ENCODE measurements at regions not wholly inside any gene's neighbourhood (a gene's known extent, or its start where the extent isn't known, plus 50 kb on each side); places are given as distances from the start of the nearest gene placed in this dataset.

GRCh38 chr6:138598562-138599173 is 99.4 kb upstream of the NHSL1 start (continued):
- peak; percentile 71 for TF ChIP-seq ARID5B (CRISPR knock-in tag; IDR thresholded peaks at IDR 0.05)
- no peak for TF ChIP-seq THYN1 (CRISPR knock-in tag; IDR thresholded peaks at IDR 0.05; ENCODE audit: borderline replicate concordance, low read depth)
- TF ChIP-seq THRA (CRISPR knock-in tag; IDR thresholded peaks at IDR 0.05; ENCODE audit: borderline replicate concordance): 0 out of 2 replicates have a peak, but pooled peaks have one; percentile 31
- no peak for TF ChIP-seq SRSF1 (optimal IDR thresholded peaks at IDR 0.05; ENCODE audit: low read depth, low read length)
- TF ChIP-seq HOMEZ (CRISPR knock-in tag; IDR thresholded peaks at IDR 0.05; ENCODE audit: low read depth): peak; percentile 43; the same call in 1 of the 2 replicates
- no peak for TF ChIP-seq ZNF552 (CRISPR knock-in tag; IDR thresholded peaks at IDR 0.05; ENCODE audit: borderline replicate concordance)
- peak; percentile 22; the same call in 1 of the 2 replicates for TF ChIP-seq SAP130 (CRISPR knock-in tag; IDR thresholded peaks at IDR 0.05; ENCODE audit: low read depth)
- TF ChIP-seq ZFX (CRISPR knock-in tag; IDR thresholded peaks at IDR 0.05; ENCODE audit: low read depth): 0 out of 2 replicates have a peak, but pooled peaks have one; percentile 20
- TF ChIP-seq CEBPZ (IDR thresholded peaks at IDR 0.05; ENCODE audit: low read length): no peak
- 0 out of 2 replicates have a peak, but pooled peaks have one; percentile 26 for TF ChIP-seq IRF2 (CRISPR knock-in tag; IDR thresholded peaks at IDR 0.05)
- TF ChIP-seq KAT8 (CRISPR knock-in tag; IDR thresholded peaks at IDR 0.05): 0 out of 2 replicates have a peak, but pooled peaks have one; percentile 39
- TF ChIP-seq KMT2A (CRISPR knock-in tag; IDR thresholded peaks at IDR 0.05): 0 out of 2 replicates have a peak, but pooled peaks have one; percentile 19
- no peak for TF ChIP-seq ZNF713 (CRISPR knock-in tag; IDR thresholded peaks at IDR 0.05)
- peak; percentile 36; the same call in 1 of the 2 replicates for TF ChIP-seq ZNF331 (CRISPR knock-in tag; IDR thresholded peaks at IDR 0.05)
- TF ChIP-seq NCOA1 (CRISPR knock-in tag; IDR thresholded peaks at IDR 0.05): no peak
